ENCODE measurements at regions not wholly inside any gene's neighbourhood (a gene's known extent, or its start where the extent isn't known, plus 50 kb on each side); places are given as distances from the start of the nearest gene placed in this dataset.

GRCh38 chr1:243980471-243980870 is 70.6 kb upstream of the ZBTB18 start:
- intact Hi-C loops (cut with DNase I), result no loop called here
- no peak overlapping the region for H3K9ac ChIP-seq (ENCODE audit: low read length in 3 of 3)
- H3K9me3 ChIP-seq (ENCODE audit: control insufficient read depth in 2 of 3, insufficient read depth in 1 of 3, low read length in 3 of 3), result no peaks in the 10 kb centered on the region
- H3K27ac ChIP-seq (ENCODE audit: low read depth in 2 of 2, low read length in 2 of 2), result no peak overlapping the region
- no peak for TF ChIP-seq CTCF (IDR thresholded peaks at IDR 0.05; ENCODE audit: borderline replicate concordance, extremely low read depth, insufficient read depth)
- DNase-seq (peak in 1 of 5 donors; percentile 9), FAIRE-seq (no peak)
- H3K36me3 ChIP-seq (ENCODE audit: control insufficient read depth in 2 of 3, insufficient read depth in 3 of 3, low read length in 3 of 3), result no peaks in the 10 kb centered on the region
- H3K4me3 ChIP-seq (ENCODE audit: low read length in 3 of 3), result no peak overlapping the region
- no peaks in the 10 kb centered on the region for H3K4me1 ChIP-seq (ENCODE audit: control insufficient read depth in 2 of 3, insufficient read depth in 2 of 3, low read depth in 1 of 3, low read length in 3 of 3)
- no peaks in the 10 kb centered on the region for H3K27me3 ChIP-seq (ENCODE audit: control insufficient read depth, insufficient read depth, low read length)

- no peak overlapping the region for H3K27ac ChIP-seq (ENCODE audit: low read depth in 2 of 2, low read length in 2 of 2)
- no peak for TF ChIP-seq CTCF (IDR thresholded peaks at IDR 0.05; ENCODE audit: borderline replicate concordance, extremely low read depth, insufficient read depth)
- no peak overlapping the region for H3K9ac ChIP-seq (ENCODE audit: low read length in 3 of 3)
- DNase-seq (no peak), FAIRE-seq (peak; percentile 96)
- no peaks in the 10 kb centered on the region for H3K9me3 ChIP-seq (ENCODE audit: control insufficient read depth in 2 of 3, insufficient read depth in 1 of 3, low read length in 3 of 3)
- H3K4me1 ChIP-seq (ENCODE audit: control insufficient read depth in 2 of 3, insufficient read depth in 2 of 3, low read depth in 1 of 3, low read length in 3 of 3), result no peaks in the 10 kb centered on the region
- H3K36me3 ChIP-seq (ENCODE audit: control insufficient read depth in 2 of 3, insufficient read depth in 3 of 3, low read length in 3 of 3), result no peaks in the 10 kb centered on the region
- intact Hi-C loops (cut with DNase I), result no loop called here
- H3K4me3 ChIP-seq (ENCODE audit: low read length in 3 of 3), result no peak overlapping the region
- no peaks in the 10 kb centered on the region for H3K27me3 ChIP-seq (ENCODE audit: control insufficient read depth, insufficient read depth, low read length)
These were observed 71.0 kb upstream of the ZBTB18 start for GRCh38 chr1:243980071-243980470.

- FAIRE-seq (no peak), DNase-seq (peak in 1 of 5 donors; percentile 47)
- Histone ChIP-seq H3K27me3 (ENCODE audit: control insufficient read depth, insufficient read depth, low read length) (no peaks in the 10 kb centered on the region), H3K9me3 (ENCODE audit: control insufficient read depth in 2 of 3, insufficient read depth in 1 of 3, low read length in 3 of 3) (no peaks in the 10 kb centered on the region), H3K4me3 (ENCODE audit: low read length in 3 of 3) (no peak overlapping the region), H3K27ac (ENCODE audit: low read depth in 2 of 2, low read length in 2 of 2) (no peak overlapping the region), H3K4me1 (ENCODE audit: control insufficient read depth in 2 of 3, insufficient read depth in 2 of 3, low read depth in 1 of 3, low read length in 3 of 3) (no peaks in the 10 kb centered on the region), H3K36me3 (ENCODE audit: control insufficient read depth in 2 of 3, insufficient read depth in 3 of 3, low read length in 3 of 3) (no peaks in the 10 kb centered on the region), H3K9ac (ENCODE audit: low read length in 3 of 3) (no peak overlapping the region)
- no peak for TF ChIP-seq CTCF (IDR thresholded peaks at IDR 0.05; ENCODE audit: borderline replicate concordance, extremely low read depth, insufficient read depth)
- intact Hi-C loops (cut with DNase I), result no loop called here
These were observed 71.7 kb upstream of the ZBTB18 start for GRCh38 chr1:243979396-243979795.

- no peak for FAIRE-seq
- TF ChIP-seq CTCF (IDR thresholded peaks at IDR 0.05; ENCODE audit: borderline replicate concordance, extremely low read depth, insufficient read depth), result no peak
- no peaks in the 10 kb centered on the region for H3K36me3 ChIP-seq (ENCODE audit: control insufficient read depth in 2 of 3, insufficient read depth in 3 of 3, low read length in 3 of 3)
- no peaks in the 10 kb centered on the region for H3K4me1 ChIP-seq (ENCODE audit: control insufficient read depth in 2 of 3, insufficient read depth in 2 of 3, low read depth in 1 of 3, low read length in 3 of 3)
- H3K27ac ChIP-seq (ENCODE audit: low read depth in 2 of 2, low read length in 2 of 2), result no peak overlapping the region
- no peaks in the 10 kb centered on the region for H3K9me3 ChIP-seq (ENCODE audit: control insufficient read depth in 2 of 3, insufficient read depth in 1 of 3, low read length in 3 of 3)
- H3K4me3 ChIP-seq (ENCODE audit: low read length in 3 of 3), result no peak overlapping the region
- intact Hi-C loops (cut with DNase I), result no loop called here
- no peak for DNase-seq
- H3K9ac ChIP-seq (ENCODE audit: low read length in 3 of 3), result no peak overlapping the region
- H3K27me3 ChIP-seq (ENCODE audit: control insufficient read depth, insufficient read depth, low read length), result no peaks in the 10 kb centered on the region
These were observed 74.0 kb upstream of the ZBTB18 start for GRCh38 chr1:243977094-243977493.
